GM12878 (cell line): ENCODE measurements at regions not wholly inside any gene's neighbourhood (a gene's known extent, or its start where the extent isn't known, plus 50 kb on each side); places are given as distances from the start of the nearest gene placed in this dataset.

Experiments
- CTCF ChIP-seq, 3 experiments: IDR thresholded peaks in 2 of 3; conservative IDR thresholded peaks in 1 of 3; 2 replicates each; pipeline ENCODE4 v1.5.1; 2011; ENCODE audit warnings: low read depth in 3 of 3, low read length in 3 of 3, mild to moderate bottlenecking in 3 of 3, control low read depth in 2 of 3, moderate library complexity in 2 of 3, inconsistent platforms in 1 of 3, mixed read lengths in 1 of 3; ENCODE audit not compliant: control insufficient read depth in 2 of 3, insufficient read depth in 1 of 3; ENCODE audit errors: extremely low read depth in 1 of 3
- EZH2 ChIP-seq: IDR thresholded peaks from 2 replicates; pipeline ENCODE4 v1.6.1; 2012; ENCODE audit warnings: low read depth, mild to moderate bottlenecking, control low read depth, inconsistent platforms, low read length, borderline replicate concordance; ENCODE audit not compliant: control insufficient read depth
- MEF2A ChIP-seq: IDR thresholded peaks from 2 replicates; pipeline ENCODE4 v1.6.1; 2011; ENCODE audit warnings: low read depth, mild to moderate bottlenecking, low read length, moderate library complexity; ENCODE audit not compliant: insufficient read depth
- NR2C2 ChIP-seq: IDR thresholded peaks from 2 replicates; pipeline ENCODE4 v1.6.1; 2011; ENCODE audit warnings: borderline replicate concordance, low read depth; ENCODE audit not compliant: control insufficient read depth, insufficient read length
- POLR2A ChIP-seq: IDR thresholded peaks from 2 replicates; pipeline ENCODE4 v1.6.1; 2011; ENCODE audit warnings: low read depth, mild to moderate bottlenecking, low read length
- SIN3A ChIP-seq: IDR thresholded peaks from 2 replicates; pipeline ENCODE4 v1.6.1; 2012; ENCODE audit warnings: low read depth, low read length, improper control_type of control experiment
- TCF12 ChIP-seq: IDR thresholded peaks from 2 replicates; pipeline ENCODE4 v1.6.1; 2011; ENCODE audit warnings: low read depth, mild to moderate bottlenecking, low read length
- ZNF217 ChIP-seq: fragments of 450-650 bp; IDR thresholded peaks from 2 replicates; pipeline ENCODE4 v1.6.1; 2017; ENCODE audit warnings: antibody characterized with exemption, mild to moderate bottlenecking
- TF ChIP-seq, protein P1 (sequence below): fragments of 450-650 bp; formaldehyde crosslinking; IDR thresholded peaks from 2 replicates; pipeline ENCODE4 v1.4.0; 2022; ENCODE audit warnings: mild to moderate bottlenecking, moderate library complexity

DNA sequence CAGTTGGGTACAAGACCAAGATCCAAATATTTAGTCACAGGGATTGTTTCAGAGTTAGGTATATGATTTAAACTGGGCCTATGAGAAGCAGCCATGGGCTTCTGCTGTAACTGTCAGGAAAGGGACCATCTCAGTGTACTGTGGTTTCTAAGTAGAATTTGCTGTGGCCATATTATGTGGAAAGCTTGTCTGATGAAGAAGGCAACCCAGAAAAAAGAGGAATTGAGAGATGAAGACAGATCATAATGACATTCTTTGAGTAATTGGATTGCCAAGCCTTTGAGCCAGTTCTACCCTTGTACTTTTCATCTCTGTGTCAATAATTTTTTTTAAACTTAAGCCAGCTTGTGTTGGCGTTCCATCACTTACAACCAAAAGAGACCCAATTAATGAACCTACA, 259.6 kb downstream of the NUP35 start:
- TF ChIP-seq ZNF217 (no peak), TCF12 (no peak), CTCF (IDR thresholded peaks at IDR 0.05 in 2 of 3, conservative IDR thresholded peaks at IDR 0.05 in 1 of 3; ENCODE audit: control insufficient read depth in 2 of 3, extremely low read depth in 1 of 3, insufficient read depth in 1 of 3, low read depth in 3 of 3, low read length in 3 of 3) (no peak), MEF2A (no peak), POLR2A (no peak), SIN3A (no peak), NR2C2 (no peak), EZH2 (no peak)
- TF ChIP-seq, protein P1, sequence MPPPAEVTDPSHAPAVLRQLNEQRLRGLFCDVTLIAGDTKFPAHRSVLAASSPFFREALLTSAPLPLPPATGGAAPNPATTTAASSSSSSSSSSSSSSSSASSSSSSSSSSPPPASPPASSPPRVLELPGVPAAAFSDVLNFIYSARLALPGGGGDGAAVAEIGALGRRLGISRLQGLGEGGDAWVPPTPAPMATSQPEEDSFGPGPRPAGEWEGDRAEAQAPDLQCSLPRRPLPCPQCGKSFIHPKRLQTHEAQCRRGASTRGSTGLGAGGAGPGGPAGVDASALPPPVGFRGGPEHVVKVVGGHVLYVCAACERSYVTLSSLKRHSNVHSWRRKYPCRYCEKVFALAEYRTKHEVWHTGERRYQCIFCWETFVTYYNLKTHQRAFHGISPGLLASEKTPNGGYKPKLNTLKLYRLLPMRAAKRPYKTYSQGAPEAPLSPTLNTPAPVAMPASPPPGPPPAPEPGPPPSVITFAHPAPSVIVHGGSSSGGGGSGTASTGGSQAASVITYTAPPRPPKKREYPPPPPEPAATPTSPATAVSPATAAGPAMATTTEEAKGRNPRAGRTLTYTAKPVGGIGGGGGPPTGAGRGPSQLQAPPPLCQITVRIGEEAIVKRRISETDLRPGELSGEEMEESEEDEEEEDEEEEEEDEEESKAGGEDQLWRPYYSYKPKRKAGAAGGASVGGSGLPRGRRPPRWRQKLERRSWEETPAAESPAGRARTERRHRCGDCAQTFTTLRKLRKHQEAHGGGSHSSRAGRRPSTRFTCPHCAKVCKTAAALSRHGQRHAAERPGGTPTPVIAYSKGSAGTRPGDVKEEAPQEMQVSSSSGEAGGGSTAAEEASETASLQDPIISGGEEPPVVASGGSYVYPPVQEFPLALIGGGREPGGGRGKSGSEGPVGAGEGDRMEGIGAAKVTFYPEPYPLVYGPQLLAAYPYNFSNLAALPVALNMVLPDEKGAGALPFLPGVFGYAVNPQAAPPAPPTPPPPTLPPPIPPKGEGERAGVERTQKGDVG (CRISPR knock-in tag), result no peak
